ENCODE measurements at regions not wholly inside any gene's neighbourhood (a gene's known extent, or its start where the extent isn't known, plus 50 kb on each side); places are given as distances from the start of the nearest gene placed in this dataset.

DNA sequence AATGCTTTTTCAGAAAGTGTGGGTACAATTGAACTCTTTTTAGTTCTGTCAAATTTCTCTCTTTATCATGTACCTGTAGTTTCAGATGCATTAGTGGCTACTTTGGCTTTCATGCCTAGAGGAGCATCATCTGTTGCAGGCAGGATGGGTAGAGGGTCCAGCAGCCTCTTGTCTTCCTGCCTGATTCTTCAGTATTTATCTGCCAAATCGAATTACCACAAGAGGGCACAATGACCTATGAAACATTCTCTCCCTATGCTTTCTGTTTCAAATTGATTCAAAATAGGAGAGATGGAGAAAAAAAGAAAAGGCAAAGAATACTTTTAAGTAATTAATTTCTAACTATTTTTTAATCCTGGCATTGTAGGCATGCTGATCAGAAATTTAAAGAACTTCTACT, 477.2 kb downstream of the TRIB2 start:
- CTCF ChIA-PET: no interaction called here
- no peaks in the 10 kb centered on the region for H3K4me1 ChIP-seq (ENCODE audit: control insufficient read depth in 2 of 2, insufficient read depth in 2 of 2, low read length in 2 of 2)
- Mint-ChIP-seq H3K4me1 (peaks cover 2% of the 10 kb centered on the region), H3K9me3 (ENCODE audit: insufficient read depth) (no peaks in the 10 kb centered on the region), H3K27me3 (no peaks in the 10 kb centered on the region), H3K4me3 (no peak overlapping the region), H3K27ac (no peak overlapping the region)
- H3K36me3 ChIP-seq (replicated peaks in 1 of 2; ENCODE audit: control extremely low read depth in 1 of 2, control insufficient read depth in 1 of 2, extremely low read depth in 1 of 2, insufficient read depth in 2 of 2, low read length in 1 of 2): no peaks in the 10 kb centered on the region
- ATAC-seq (ENCODE audit: low read depth) (no peak), DNase-seq (no peak)
- H3K27me3 ChIP-seq (replicated peaks in 1 of 4; ENCODE audit: control extremely low read depth in 1 of 4, control insufficient read depth in 3 of 4, insufficient read depth in 4 of 4, low read length in 3 of 4): no peaks in the 10 kb centered on the region
- no peak overlapping the region for H3K27ac ChIP-seq (ENCODE audit: low read length in 2 of 2)
- H4K20me1 ChIP-seq (ENCODE audit: control insufficient read depth, insufficient read depth, low read length, poor library complexity, severe bottlenecking): no peaks in the 10 kb centered on the region
- H3K9me3 ChIP-seq (ENCODE audit: control extremely low read depth in 1 of 3, control insufficient read depth in 2 of 3, insufficient read depth in 1 of 3, low read length in 2 of 3): no peaks in the 10 kb centered on the region
- WGBS (ENCODE audit: insufficient coverage): no CpG with 5 or more reads among the region's 1 CpG
- POLR2A ChIA-PET: no interaction called here
- no peaks in the 10 kb centered on the region for H3K79me2 ChIP-seq (ENCODE audit: control insufficient read depth, insufficient read depth, low read length)
- TF ChIP-seq EZH2 (IDR thresholded peaks at IDR 0.05; ENCODE audit: borderline replicate concordance, insufficient read depth, low read depth, low read length, poor library complexity, severe bottlenecking): no peak
- TF ChIP-seq, protein P1, sequence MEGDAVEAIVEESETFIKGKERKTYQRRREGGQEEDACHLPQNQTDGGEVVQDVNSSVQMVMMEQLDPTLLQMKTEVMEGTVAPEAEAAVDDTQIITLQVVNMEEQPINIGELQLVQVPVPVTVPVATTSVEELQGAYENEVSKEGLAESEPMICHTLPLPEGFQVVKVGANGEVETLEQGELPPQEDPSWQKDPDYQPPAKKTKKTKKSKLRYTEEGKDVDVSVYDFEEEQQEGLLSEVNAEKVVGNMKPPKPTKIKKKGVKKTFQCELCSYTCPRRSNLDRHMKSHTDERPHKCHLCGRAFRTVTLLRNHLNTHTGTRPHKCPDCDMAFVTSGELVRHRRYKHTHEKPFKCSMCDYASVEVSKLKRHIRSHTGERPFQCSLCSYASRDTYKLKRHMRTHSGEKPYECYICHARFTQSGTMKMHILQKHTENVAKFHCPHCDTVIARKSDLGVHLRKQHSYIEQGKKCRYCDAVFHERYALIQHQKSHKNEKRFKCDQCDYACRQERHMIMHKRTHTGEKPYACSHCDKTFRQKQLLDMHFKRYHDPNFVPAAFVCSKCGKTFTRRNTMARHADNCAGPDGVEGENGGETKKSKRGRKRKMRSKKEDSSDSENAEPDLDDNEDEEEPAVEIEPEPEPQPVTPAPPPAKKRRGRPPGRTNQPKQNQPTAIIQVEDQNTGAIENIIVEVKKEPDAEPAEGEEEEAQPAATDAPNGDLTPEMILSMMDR (IDR thresholded peaks at IDR 0.05): no peak
- H3K4me2 ChIP-seq (replicated peaks; ENCODE audit: low read depth, low read length, poor library complexity, severe bottlenecking): no peak overlapping the region
- H3K9ac ChIP-seq (ENCODE audit: low read length): no peak overlapping the region
- no peak overlapping the region for H2AFZ ChIP-seq (ENCODE audit: insufficient read depth, low read depth, low read length, poor library complexity, severe bottlenecking)
- H3K4me3 ChIP-seq (ENCODE audit: control extremely low read depth in 1 of 5, extremely low read depth in 1 of 5, insufficient read depth in 1 of 5, low read depth in 2 of 5, low read length in 4 of 5): no peak overlapping the region
- intact Hi-C loops (cut with micrococcal nuclease): no loop called here

DNA sequence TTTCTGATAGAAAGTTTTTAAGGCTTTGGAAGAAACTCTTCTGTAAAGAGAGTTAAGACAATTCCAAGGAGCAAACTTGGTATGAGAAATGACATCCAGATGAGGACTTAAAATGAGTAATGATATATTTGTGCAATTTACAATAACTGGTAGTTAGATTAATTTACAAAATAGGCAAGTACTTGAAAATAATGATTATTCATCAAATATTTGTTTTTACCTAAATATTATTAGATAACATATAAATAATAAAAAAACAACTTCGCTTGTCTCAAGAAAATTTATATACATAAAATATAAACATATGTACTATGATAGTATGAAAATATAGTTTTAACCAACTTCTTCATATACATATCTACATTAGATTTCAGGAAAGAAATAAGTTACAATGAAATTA, 478.5 kb downstream of the TRIB2 start:
- POLR2A ChIA-PET: no interaction called here
- H3K9ac ChIP-seq (ENCODE audit: low read length): no peak overlapping the region
- TF ChIP-seq EZH2 (IDR thresholded peaks at IDR 0.05; ENCODE audit: borderline replicate concordance, insufficient read depth, low read depth, low read length, poor library complexity, severe bottlenecking): no peak
- TF ChIP-seq, protein P1 (IDR thresholded peaks at IDR 0.05): no peak
- no peaks in the 10 kb centered on the region for H3K79me2 ChIP-seq (ENCODE audit: control insufficient read depth, insufficient read depth, low read length)
- H4K20me1 ChIP-seq (ENCODE audit: control insufficient read depth, insufficient read depth, low read length, poor library complexity, severe bottlenecking): no peaks in the 10 kb centered on the region
- no peaks in the 10 kb centered on the region for H3K27me3 Mint-ChIP-seq
- no peaks in the 10 kb centered on the region for H3K4me1 ChIP-seq (ENCODE audit: control insufficient read depth in 2 of 2, insufficient read depth in 2 of 2, low read length in 2 of 2)
- DNase-seq: no peak
- no peaks in the 10 kb centered on the region for H3K9me3 ChIP-seq (ENCODE audit: control extremely low read depth in 1 of 3, control insufficient read depth in 2 of 3, insufficient read depth in 1 of 3, low read length in 2 of 3)
- no peak overlapping the region for H3K27ac Mint-ChIP-seq
- H3K27me3 ChIP-seq (replicated peaks in 1 of 4; ENCODE audit: control extremely low read depth in 1 of 4, control insufficient read depth in 3 of 4, insufficient read depth in 4 of 4, low read length in 3 of 4): no peaks in the 10 kb centered on the region
- H2AFZ ChIP-seq (ENCODE audit: insufficient read depth, low read depth, low read length, poor library complexity, severe bottlenecking): no peak overlapping the region
- no peak overlapping the region for H3K4me3 Mint-ChIP-seq
- H3K4me3 ChIP-seq (ENCODE audit: control extremely low read depth in 1 of 5, extremely low read depth in 1 of 5, insufficient read depth in 1 of 5, low read depth in 2 of 5, low read length in 4 of 5): no peak overlapping the region
- intact Hi-C loops (cut with micrococcal nuclease): no loop called here
- ATAC-seq (ENCODE audit: low read depth): no peak
- no CpG with 5 or more reads among the region's 1 CpG for WGBS (ENCODE audit: insufficient coverage)
- H3K36me3 ChIP-seq (replicated peaks in 1 of 2; ENCODE audit: control extremely low read depth in 1 of 2, control insufficient read depth in 1 of 2, extremely low read depth in 1 of 2, insufficient read depth in 2 of 2, low read length in 1 of 2): no peaks in the 10 kb centered on the region
- H3K4me1 Mint-ChIP-seq: peaks cover 2% of the 10 kb centered on the region
- H3K9me3 Mint-ChIP-seq (ENCODE audit: insufficient read depth): no peaks in the 10 kb centered on the region
- CTCF ChIA-PET: no interaction called here
- H3K4me2 ChIP-seq (replicated peaks; ENCODE audit: low read depth, low read length, poor library complexity, severe bottlenecking): no peak overlapping the region
- no peak overlapping the region for H3K27ac ChIP-seq (ENCODE audit: low read length in 2 of 2)

Data from B cell (primary cell).